Smooth muscle cell (in vitro differentiated cells): ENCODE measurements at regions not wholly inside any gene's neighbourhood (a gene's known extent, or its start where the extent isn't known, plus 50 kb on each side); places are given as distances from the start of the nearest gene placed in this dataset.
A peak's percentile ranks its signal among the peaks of the same experiment; 100 is the strongest.

Experiments
- DNase-seq: peaks from one replicate; lab custom pipeline; 2025; ENCODE audit not compliant: unreplicated experiment; lab: John Stamatoyannopoulos, UW
- H2AFZ ChIP-seq: fragments of 200-600 bp; sonication (generic); 2 replicates; pipeline ENCODE4 v1.6.0; 2016; ENCODE audit warnings: antibody characterized with exemption, low read depth, mild to moderate bottlenecking
- H3F3A ChIP-seq: fragments of 200-600 bp; sonication (generic); 2 replicates; pipeline ENCODE4 v1.6.0; 2017; ENCODE audit warnings: antibody characterized with exemption, low read depth
- H3K27ac ChIP-seq: fragments of 200-600 bp; sonication (generic); 2 replicates; pipeline ENCODE4 v1.5.1; 2016; ENCODE audit warnings: low read depth, mild to moderate bottlenecking
- H3K27me3 ChIP-seq: fragments of 200-600 bp; sonication (generic); 2 replicates; pipeline ENCODE4 v1.6.1; 2016; ENCODE audit warnings: low read depth, mild to moderate bottlenecking
- H3K36me3 ChIP-seq: fragments of 200-600 bp; sonication (generic); 2 replicates; pipeline ENCODE4 v1.5.1; 2016; ENCODE audit warnings: low read depth
- H3K4me1 ChIP-seq: fragments of 200-600 bp; sonication (generic); 2 replicates; pipeline ENCODE4 v1.5.1; 2016; ENCODE audit warnings: low read depth
- H3K4me2 ChIP-seq: fragments of 200-600 bp; sonication (generic); 2 replicates; pipeline ENCODE4 v1.6.0; 2016; ENCODE audit warnings: mild to moderate bottlenecking
- H3K4me3 ChIP-seq: fragments of 200-600 bp; sonication (generic); 2 replicates; pipeline ENCODE4 v1.5.1; 2016; ENCODE audit warnings: mild to moderate bottlenecking
- H3K79me2 ChIP-seq: fragments of 200-600 bp; sonication (generic); 2 replicates; pipeline ENCODE4 v1.6.0; 2016; ENCODE audit warnings: low read depth, mild to moderate bottlenecking
- H3K9ac ChIP-seq: fragments of 200-600 bp; sonication (generic); 2 replicates; pipeline ENCODE4 v1.6.0; 2016; ENCODE audit warnings: low read depth
- H3K9me3 ChIP-seq: fragments of 200-600 bp; sonication (generic); replicated peaks from 2 replicates; pipeline ENCODE4 v1.5.1; 2016; ENCODE audit warnings: low read depth
- H4K20me1 ChIP-seq: fragments of 200-600 bp; sonication (generic); 2 replicates; pipeline ENCODE4 v1.6.0; 2016; ENCODE audit warnings: low read depth
- CTCF ChIP-seq: fragments of 200-600 bp; sonication (generic); IDR thresholded peaks from 2 replicates; pipeline ENCODE4 v1.5.1; 2017; ENCODE audit warnings: borderline replicate concordance, mild to moderate bottlenecking, antibody characterized with exemption; ENCODE audit not compliant: insufficient read depth, poor library complexity, severe bottlenecking
- WGBS: methylation state at CpG from one replicate; pipeline ENCODE4 v1.1.7; 2016; ENCODE audit warnings: low lambda C conversion rate; 5-methylcytosine and 5-hydroxymethylcytosine counted together

- Histone ChIP-seq H3K4me1 (no peaks in the 10 kb centered on the region), H3K9ac (no peak overlapping the region)
- 70% methylated on average over 8 of the region's 8 CpGs for WGBS
Measured at GRCh38 chr12:124380796-124381455, 86.0 kb downstream of the RFLNA start.

GRCh38 chr12:124379938-124380754 is 85.3 kb downstream of the RFLNA start:
- Histone ChIP-seq H3K27me3 (no peaks in the 10 kb centered on the region), H3K9me3 (no peaks in the 10 kb centered on the region), H4K20me1 (peaks cover 97% of the 10 kb centered on the region), H3F3A (no peaks in the 10 kb centered on the region), H3K79me2 (peaks cover 59% of the 10 kb centered on the region), H3K4me1 (no peaks in the 10 kb centered on the region), H3K27ac (peak overlapping the region; percentile 68), H3K4me3 (no peak overlapping the region), H3K36me3 (no peaks in the 10 kb centered on the region), H3K4me2 (no peak overlapping the region), H2AFZ (no peak overlapping the region), H3K9ac (peak overlapping the region; percentile 17)
- peak; percentile 35 for TF ChIP-seq CTCF
- DNase-seq, result no peak
- WGBS, result 62% methylated on average over 31 of the region's 31 CpGs

More at GRCh38 chr12:124380796-124381455, 86.0 kb downstream of the RFLNA start:
- H3K79me2 ChIP-seq, result peaks cover 59% of the 10 kb centered on the region
- no peak overlapping the region for H3K4me2 ChIP-seq
- H4K20me1 ChIP-seq, result peaks cover 96% of the 10 kb centered on the region
- H3K4me3 ChIP-seq, result no peak overlapping the region
- H3K27me3 ChIP-seq, result no peaks in the 10 kb centered on the region
- no peaks in the 10 kb centered on the region for H3F3A ChIP-seq
- peak overlapping the region; percentile 68 for H3K27ac ChIP-seq
- H3K9me3 ChIP-seq, result no peaks in the 10 kb centered on the region
- no peaks in the 10 kb centered on the region for H3K36me3 ChIP-seq
- H2AFZ ChIP-seq, result no peak overlapping the region
- no peak for DNase-seq
- TF ChIP-seq CTCF, result no peak

GRCh38 chr12:124379379-124379937 is 84.6 kb downstream of the RFLNA start:
- no peak overlapping the region for H3K9ac ChIP-seq
- no peak overlapping the region for H3K4me3 ChIP-seq
- no peak for TF ChIP-seq CTCF
- no peaks in the 10 kb centered on the region for H3F3A ChIP-seq
- H3K27me3 ChIP-seq, result no peaks in the 10 kb centered on the region
- H2AFZ ChIP-seq, result no peak overlapping the region
- H3K4me2 ChIP-seq, result no peak overlapping the region
- peaks cover 55% of the 10 kb centered on the region for H3K79me2 ChIP-seq
- DNase-seq, result no peak
- H3K27ac ChIP-seq, result peak overlapping the region; percentile 68
- 89% methylated on average over 17 of the region's 17 CpGs for WGBS
- no peaks in the 10 kb centered on the region for H3K36me3 ChIP-seq
- H3K9me3 ChIP-seq, result no peaks in the 10 kb centered on the region
- H4K20me1 ChIP-seq, result peaks cover 98% of the 10 kb centered on the region
- H3K4me1 ChIP-seq, result no peaks in the 10 kb centered on the region
